OCI-LY7 (cell line): ENCODE measurements at regions not wholly inside any gene's neighbourhood (a gene's known extent, or its start where the extent isn't known, plus 50 kb on each side); places are given as distances from the start of the nearest gene placed in this dataset.

ENCODE experiments used
- BruUV-seq: library from RNA; stranded (reverse); fragments of 400-500 nt; replicated peaks from 2 replicates; lab custom pipeline; 2021; lab: Mats Ljungman, UMichigan
- CTCF ChIA-PET: fragments of 300-600 bp; sonication (Branson Sonifier 250); formaldehyde crosslinking; loops from one replicate; lab custom pipeline; 2022; ENCODE audit warnings: antibody characterized with exemption; ENCODE audit not compliant: unreplicated experiment; lab: Charles Lee
- POLR2A ChIA-PET: fragments of 300-600 bp; sonication (Branson Sonifier 250); formaldehyde crosslinking; loops from one replicate; lab custom pipeline; 2022; ENCODE audit warnings: antibody characterized with exemption; lab: Charles Lee
- DNase-seq: peaks from one replicate; pipeline ENCODE4 v3.0.0-alpha.2; 2015; ENCODE audit warnings: low spot score
- H2AFZ ChIP-seq: fragments of 200-600 bp; sonication (generic), shearing (Covaris generic); 2 replicates; pipeline ENCODE4 v1.6.1; 2014; ENCODE audit warnings: mild to moderate bottlenecking, antibody characterized with exemption, low read length, moderate library complexity
- H3K27ac ChIP-seq: fragments of 200-600 bp; sonication (generic); 2 replicates; pipeline ENCODE4 v1.5.1; 2014; ENCODE audit warnings: mixed run types, low read depth, mild to moderate bottlenecking, moderate library complexity, low read length, inconsistent platforms; ENCODE audit not compliant: poor library complexity, severe bottlenecking
- H3K36me3 ChIP-seq: fragments of 200-600 bp; sonication (generic); 2 replicates; pipeline ENCODE4 v1.6.1; 2014; ENCODE audit warnings: mild to moderate bottlenecking, antibody characterized with exemption, low read length, moderate library complexity, mixed read lengths; ENCODE audit not compliant: insufficient read depth
- H3K4me1 ChIP-seq: fragments of 200-600 bp; sonication (generic); 2 replicates; pipeline ENCODE4 v1.5.1; 2014; ENCODE audit warnings: mild to moderate bottlenecking, low read length; ENCODE audit not compliant: insufficient read depth, poor library complexity, severe bottlenecking
- H3K4me2 ChIP-seq: fragments of 200-600 bp; sonication (generic); 2 replicates; pipeline ENCODE4 v1.6.1; 2014; ENCODE audit warnings: mild to moderate bottlenecking, low read length
- H3K4me3 ChIP-seq: fragments of 200-600 bp; sonication (generic); 2 replicates; pipeline ENCODE4 v1.5.1; 2014; ENCODE audit warnings: mild to moderate bottlenecking, low read depth, low read length; ENCODE audit not compliant: poor library complexity, severe bottlenecking
- H3K79me2 ChIP-seq: fragments of 200-600 bp; sonication (generic); 2 replicates; pipeline ENCODE4 v1.6.1; 2016; ENCODE audit warnings: low read depth, mild to moderate bottlenecking, low read length, moderate library complexity, mixed read lengths; ENCODE audit not compliant: insufficient read depth
- H3K9me2 ChIP-seq: fragments of 200-600 bp; sonication (generic); 2 replicates; pipeline ENCODE4 v1.6.1; 2016; ENCODE audit warnings: mild to moderate bottlenecking, low read length, mixed read lengths; ENCODE audit not compliant: insufficient read depth
- H3K9me3 ChIP-seq: fragments of 200-600 bp; sonication (generic); 2 replicates; pipeline ENCODE4 v1.6.1; 2014; ENCODE audit warnings: mild to moderate bottlenecking, mixed run types, low read length, mixed read lengths
- H4K20me1 ChIP-seq: fragments of 200-600 bp; sonication (generic); 2 replicates; pipeline ENCODE4 v1.6.1; 2014; ENCODE audit warnings: mild to moderate bottlenecking, antibody characterized with exemption, low read length, moderate library complexity, mixed read lengths; ENCODE audit not compliant: insufficient read depth
- CTCF ChIP-seq: fragments of 200-600 bp; sonication (generic); conservative IDR thresholded peaks from 2 replicates; pipeline ENCODE4 v1.5.1; 2014; ENCODE audit warnings: mild to moderate bottlenecking, antibody characterized with exemption, low read length, moderate library complexity, mixed read lengths
- EZH2phosphoT487 ChIP-seq: fragments of 200-600 bp; sonication (generic); IDR thresholded peaks from 2 replicates; pipeline ENCODE4 v1.6.1; 2018; ENCODE audit warnings: low read depth, borderline replicate concordance, mild to moderate bottlenecking, mixed run types, antibody characterized with exemption, low read length, moderate library complexity, mixed read lengths
- intact Hi-C: fragments of 100-400 bp; cut with micrococcal nuclease; formaldehyde crosslinking; loops from one replicate; pipeline ENCODE4 v1.10.0; 2022; ENCODE audit not compliant: unreplicated experiment

- H3K36me3 ChIP-seq = no peaks in the 10 kb centered on the region
- no TSS peak for BruUV-seq
- no peaks in the 10 kb centered on the region for H3K9me2 ChIP-seq
- no peak overlapping the region for H2AFZ ChIP-seq
- TF ChIP-seq EZH2phosphoT487 (no peak), CTCF (no peak)
- H3K4me1 ChIP-seq = no peaks in the 10 kb centered on the region
- DNase-seq = no peak
- H3K4me3 ChIP-seq = no peak overlapping the region
- no peak overlapping the region for H3K4me2 ChIP-seq
- intact Hi-C loops = no loop called here
- POLR2A ChIA-PET = no interaction called here
- H4K20me1 ChIP-seq = no peaks in the 10 kb centered on the region
- H3K27ac ChIP-seq = no peak overlapping the region
- CTCF ChIA-PET = no interaction called here
- no peaks in the 10 kb centered on the region for H3K9me3 ChIP-seq
- H3K79me2 ChIP-seq = no peaks in the 10 kb centered on the region
Measured at GRCh38 chr18:56121669-56122068, 516.7 kb downstream of the TXNL1 start.

DNA sequence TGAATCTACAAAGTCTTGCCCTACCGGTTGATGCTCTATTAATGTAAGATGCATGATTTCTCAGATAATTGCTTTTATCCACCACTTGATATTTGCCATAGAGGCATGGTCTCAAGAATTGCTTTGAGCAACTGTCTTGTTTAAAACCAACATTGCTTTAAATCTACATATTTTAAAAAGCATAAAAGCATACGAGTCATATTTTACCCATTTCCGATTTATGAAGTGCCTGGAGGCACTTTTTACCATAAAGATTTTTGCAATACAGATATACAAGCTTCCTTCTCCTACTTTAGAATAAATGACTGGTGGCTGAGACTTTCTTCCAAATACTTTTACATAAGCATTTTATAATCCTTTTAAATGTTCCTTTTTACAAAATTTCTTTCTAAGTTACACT is 517.6 kb downstream of the TXNL1 start:
- BruUV-seq = no TSS peak
- no peaks in the 10 kb centered on the region for H3K79me2 ChIP-seq
- H2AFZ ChIP-seq = no peak overlapping the region
- H4K20me1 ChIP-seq = no peaks in the 10 kb centered on the region
- no peak overlapping the region for H3K27ac ChIP-seq
- no peaks in the 10 kb centered on the region for H3K9me3 ChIP-seq
- no peak overlapping the region for H3K4me2 ChIP-seq
- H3K4me3 ChIP-seq = no peak overlapping the region
- ChIA-PET POLR2A (no interaction called here), CTCF (no interaction called here)
- TF ChIP-seq EZH2phosphoT487 (no peak), CTCF (no peak)
- H3K4me1 ChIP-seq = no peaks in the 10 kb centered on the region
- no peaks in the 10 kb centered on the region for H3K9me2 ChIP-seq
- intact Hi-C loops = no loop called here
- no peak for DNase-seq
- H3K36me3 ChIP-seq = no peaks in the 10 kb centered on the region

GRCh38 chr18:56119681-56120080 is 518.7 kb downstream of the TXNL1 start:
- Histone ChIP-seq H3K4me1 (no peaks in the 10 kb centered on the region), H2AFZ (no peak overlapping the region), H3K9me3 (no peaks in the 10 kb centered on the region), H3K36me3 (no peaks in the 10 kb centered on the region), H3K4me3 (no peak overlapping the region), H3K79me2 (no peaks in the 10 kb centered on the region), H3K4me2 (no peak overlapping the region), H4K20me1 (no peaks in the 10 kb centered on the region), H3K27ac (no peak overlapping the region), H3K9me2 (no peaks in the 10 kb centered on the region)
- ChIA-PET POLR2A (no interaction called here), CTCF (no interaction called here)
- intact Hi-C loops = no loop called here
- no peak for DNase-seq
- TF ChIP-seq EZH2phosphoT487 = no peak
- TF ChIP-seq CTCF = no peak
- BruUV-seq = no TSS peak
